ENCODE measurements at regions not wholly inside any gene's neighbourhood (a gene's known extent, or its start where the extent isn't known, plus 50 kb on each side); places are given as distances from the start of the nearest gene placed in this dataset.

GRCh38 chrX:1140236-1140681 lies 72.2 kb downstream of the CRLF2 start (continued):
- no peak for TF ChIP-seq CBX8 (IDR thresholded peaks at IDR 0.05; ENCODE audit: borderline replicate concordance, low read depth, low read length)
- TF ChIP-seq TBP (IDR thresholded peaks at IDR 0.05; ENCODE audit: low read depth, low read length) = no peak
- TF ChIP-seq PHF8 (conservative IDR thresholded peaks at IDR 0.05; ENCODE audit: low read depth, low read length) = no peak
- TF ChIP-seq MAFK (IDR thresholded peaks at IDR 0.05; ENCODE audit: low read depth, low read length) = no peak
- TF ChIP-seq KDM5A (IDR thresholded peaks at IDR 0.05; ENCODE audit: low read length) = no peak

All from H1 (cell line).